ENCODE measurements at regions not wholly inside any gene's neighbourhood (a gene's known extent, or its start where the extent isn't known, plus 50 kb on each side); places are given as distances from the start of the nearest gene placed in this dataset.

DNA sequence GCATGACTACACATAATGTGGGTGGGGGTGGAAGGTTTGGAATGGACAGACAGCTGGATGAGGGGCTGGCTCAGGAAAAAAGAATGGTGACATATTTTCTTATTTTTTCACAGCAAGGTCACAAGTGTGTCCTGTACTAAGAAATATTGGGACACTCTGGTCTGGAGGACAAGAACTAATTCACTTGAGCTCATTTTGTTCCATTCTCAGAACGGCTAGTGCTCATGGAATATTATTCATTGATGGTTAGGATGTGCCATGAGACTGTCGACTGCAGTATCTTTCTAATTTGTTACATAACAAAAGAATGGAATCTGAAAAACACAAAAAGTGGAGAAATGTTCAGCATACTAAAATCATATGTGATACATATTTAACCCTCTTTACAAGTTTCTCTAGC, 149.5 kb downstream of the BMP4 start:
- DNase-seq = no peak

DNA sequence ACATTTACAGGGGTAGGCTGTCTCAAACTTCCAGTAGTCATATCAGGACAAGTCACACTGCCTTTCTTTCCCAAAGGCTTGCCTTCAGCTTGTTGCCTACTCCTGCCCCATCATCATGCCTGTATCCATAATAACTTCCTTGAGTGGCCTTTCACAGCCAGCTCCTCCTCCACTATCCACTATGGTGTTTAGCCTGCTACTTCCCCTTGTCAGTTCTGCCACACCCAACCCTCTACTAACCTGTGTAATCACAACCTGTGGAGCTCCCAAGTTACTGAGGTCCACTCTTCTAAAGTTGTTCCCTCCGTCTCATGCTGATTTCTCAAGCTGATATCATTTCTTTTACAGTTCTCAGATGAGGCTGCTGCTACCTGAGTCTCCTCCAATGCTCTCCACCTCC, 159.9 kb downstream of the BMP4 start:
- DNase-seq = no peak

DNA sequence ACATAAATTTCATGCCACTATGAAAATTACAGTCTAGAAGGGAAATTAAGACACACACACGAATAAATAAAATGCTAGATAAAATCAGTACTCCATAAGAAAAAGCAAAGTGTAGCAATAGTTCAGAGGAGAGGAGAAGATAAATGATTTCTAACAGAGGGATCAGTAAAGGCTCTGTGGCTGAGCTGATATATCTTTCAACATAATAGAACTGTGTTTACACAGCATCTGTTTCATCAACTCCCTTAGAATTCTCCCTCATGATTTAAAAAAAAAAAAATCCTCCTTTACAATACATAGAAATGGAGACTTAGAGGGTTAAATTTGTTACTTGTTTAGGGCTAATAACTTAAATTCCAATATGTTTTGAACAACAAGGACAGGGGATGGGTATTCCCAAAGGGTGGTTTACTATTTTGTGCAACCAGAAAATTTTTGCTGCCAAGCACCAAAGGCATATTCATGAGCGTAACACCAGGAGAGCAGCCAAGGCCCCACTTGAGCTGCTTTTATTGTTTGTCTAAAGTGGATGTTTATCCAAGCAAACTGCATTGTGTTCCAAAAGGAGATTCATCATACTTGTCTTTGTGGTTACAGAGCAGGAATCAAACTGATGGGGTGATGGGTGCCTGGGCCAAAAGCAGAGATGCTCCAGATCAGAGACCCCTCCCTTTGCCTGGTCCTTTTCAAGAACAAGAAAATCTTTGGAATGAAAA, 162.7 kb downstream of the BMP4 start:
- DNase-seq = peak; percentile 57

DNA sequence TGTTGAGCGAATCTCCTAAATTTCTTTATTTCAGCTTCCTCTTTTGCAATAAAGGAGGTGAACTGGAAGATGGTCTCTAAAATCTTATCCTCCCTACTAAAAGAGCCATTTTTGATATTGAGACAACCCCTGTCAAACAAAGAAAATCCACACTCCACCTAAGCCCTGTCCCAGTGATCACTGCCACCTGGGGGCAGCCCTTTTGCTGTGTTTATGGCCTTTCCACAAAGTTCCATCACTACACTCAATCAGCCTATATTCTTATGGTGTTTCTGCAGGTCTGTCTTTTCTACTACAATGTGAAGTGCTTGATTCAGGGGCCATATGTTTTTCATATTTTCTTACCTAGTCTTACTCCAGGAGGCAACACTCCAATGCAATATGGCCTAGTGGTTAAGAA, 163.7 kb downstream of the BMP4 start:
- no peak for DNase-seq

DNA sequence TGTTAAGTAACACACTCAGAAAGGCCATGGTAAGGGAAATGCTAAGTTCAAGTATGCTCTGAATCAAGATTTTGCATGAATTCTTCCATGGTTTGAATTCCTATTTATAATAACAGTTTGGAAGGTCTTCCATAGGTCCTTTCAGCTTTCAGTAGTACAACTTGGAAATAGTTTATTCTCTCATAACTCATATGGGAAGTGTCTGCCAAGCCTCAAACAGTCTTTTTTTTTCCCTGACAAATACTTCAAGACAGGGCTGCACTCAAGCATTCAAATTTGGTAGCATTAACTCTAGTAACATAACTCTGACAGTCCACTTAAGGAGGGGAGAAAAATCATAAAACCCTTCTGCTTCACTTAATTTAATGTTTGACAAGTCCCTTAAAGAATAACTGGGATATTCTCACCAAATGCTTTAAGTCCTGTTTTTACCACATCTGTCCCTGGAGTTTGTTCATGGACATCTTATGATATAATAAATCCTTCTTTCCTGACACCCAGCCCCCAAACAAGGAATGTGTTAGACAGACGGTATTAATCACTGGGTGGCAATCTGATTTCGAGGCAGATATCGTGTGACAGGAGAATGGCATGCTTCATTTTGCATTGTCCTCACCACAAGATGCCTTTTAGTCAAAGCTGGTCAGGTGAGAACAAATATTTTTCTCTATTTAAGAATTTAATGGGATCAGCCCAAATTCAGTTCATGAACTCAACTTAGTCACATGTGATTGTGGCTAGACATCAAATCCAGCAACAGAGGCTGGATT, 165.7 kb downstream of the BMP4 start:
- DNase-seq = no peak

DNA sequence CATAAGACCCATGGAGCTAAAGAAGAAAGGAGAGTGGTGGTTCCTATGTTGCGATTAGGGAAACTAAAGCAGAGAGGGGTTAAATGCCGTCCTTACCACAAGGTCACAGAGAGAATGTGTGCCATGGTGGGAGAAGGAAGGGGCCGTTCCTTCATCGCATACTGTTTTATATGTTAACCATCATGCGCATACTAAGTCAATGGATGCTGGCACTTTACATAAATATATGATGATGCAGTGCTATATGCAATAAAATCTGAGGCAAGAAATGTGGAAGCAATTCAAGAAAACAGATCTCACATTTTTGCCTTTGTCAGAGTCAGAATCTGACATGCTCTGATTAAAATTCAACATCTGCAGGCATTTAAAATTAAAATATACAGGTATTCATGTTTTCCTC, 168.1 kb downstream of the BMP4 start:
- no peak for DNase-seq

DNA sequence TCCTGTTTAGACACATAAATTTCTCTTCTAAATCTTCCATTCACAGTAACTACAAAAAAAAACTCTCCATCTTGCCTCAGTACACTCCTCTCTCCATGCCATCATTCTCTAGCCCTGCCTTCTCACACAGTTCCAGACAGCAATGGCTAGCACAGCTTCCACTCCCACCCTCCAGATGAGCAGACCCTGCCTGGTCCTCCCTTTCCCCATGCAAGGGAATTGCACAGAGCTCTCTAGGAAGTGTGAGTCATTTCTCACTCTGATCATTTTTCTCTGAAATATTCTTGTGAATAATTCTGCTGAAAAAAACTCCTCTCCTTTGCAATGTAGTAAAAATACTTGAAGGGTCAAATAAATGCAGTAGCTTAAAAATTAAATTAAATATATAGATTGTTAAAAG, 170.6 kb downstream of the BMP4 start:
- DNase-seq = no peak

DNA sequence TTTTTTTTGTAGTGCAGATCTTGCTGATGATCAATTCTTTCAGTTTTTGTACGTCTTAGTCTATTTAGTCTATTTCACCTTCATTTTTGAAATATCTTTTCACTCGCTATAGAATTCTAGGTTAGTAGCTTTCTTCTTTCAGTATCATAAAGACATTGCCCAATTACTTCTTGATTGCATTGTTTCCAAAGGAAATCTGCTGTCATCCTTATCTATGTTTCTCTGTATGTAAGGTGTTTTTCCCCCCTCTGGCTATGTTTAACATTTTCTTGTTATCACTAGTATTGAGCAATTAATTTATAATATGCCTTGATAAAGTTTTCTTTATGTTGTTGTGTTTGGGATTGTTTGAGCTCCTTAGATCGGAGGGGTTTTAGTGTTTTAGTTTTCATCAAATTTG, 171.9 kb downstream of the BMP4 start:
- DNase-seq = no peak

DNA sequence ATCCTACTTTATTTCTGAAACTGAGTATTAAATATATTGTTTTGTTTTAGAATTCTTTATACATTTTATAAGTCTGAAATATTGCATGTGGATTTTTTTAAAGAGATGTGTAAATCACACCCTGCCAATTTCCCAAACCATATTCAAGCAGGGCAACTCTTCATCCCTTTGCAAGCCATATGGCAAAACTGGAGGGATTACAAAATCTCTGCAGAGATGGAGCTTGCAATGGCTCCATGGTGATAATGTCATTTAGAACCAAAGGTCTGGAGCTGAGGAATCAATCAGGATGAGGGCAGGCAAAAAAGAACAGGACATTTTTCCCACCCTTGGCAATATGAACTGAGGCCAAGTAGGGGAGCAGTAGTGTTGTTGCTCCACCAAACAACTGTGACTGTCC, 173.4 kb downstream of the BMP4 start:
- DNase-seq = no peak

DNA sequence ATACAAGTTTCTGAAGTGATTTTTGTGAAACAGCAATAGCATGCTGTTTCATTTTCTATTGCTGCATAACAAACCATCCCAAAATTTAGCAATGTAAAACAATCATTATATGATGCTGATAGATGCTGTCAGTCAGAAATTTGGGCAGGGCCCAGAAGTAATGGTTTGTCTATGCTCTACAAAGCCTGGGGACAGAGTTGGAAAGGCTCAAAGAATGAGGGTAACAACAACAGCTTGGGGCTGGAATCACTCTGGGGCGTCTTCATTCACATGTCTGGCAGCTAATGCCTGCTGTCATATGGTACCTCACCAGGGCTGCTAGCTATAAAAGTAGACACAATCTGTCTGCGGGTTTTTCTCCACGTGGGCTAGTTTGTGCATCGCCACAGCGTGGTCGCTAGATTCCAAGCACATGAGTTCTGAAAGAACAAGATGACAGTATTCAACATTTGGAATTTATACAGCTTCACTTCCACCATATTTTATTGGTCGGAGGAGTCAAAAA, 176.5 kb downstream of the BMP4 start:
- DNase-seq = no peak

DNA sequence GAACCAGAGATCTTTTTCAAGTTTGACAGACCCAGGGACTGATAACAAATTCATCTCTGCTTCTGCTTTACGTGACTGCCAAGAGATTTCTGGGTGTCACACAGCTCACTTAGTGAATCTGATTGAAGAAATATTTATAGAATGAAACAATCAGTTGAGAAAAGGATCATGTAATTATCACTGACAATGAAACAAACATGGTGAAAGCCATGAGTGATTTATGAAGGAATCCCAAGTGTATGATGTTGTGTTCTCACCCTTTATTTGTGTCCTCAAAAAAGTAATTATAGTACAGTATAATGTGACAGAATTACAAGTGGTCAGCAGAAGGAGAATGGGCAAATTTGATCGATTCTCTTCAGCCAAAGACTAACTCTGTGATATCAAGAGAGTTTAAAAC, 177.3 kb downstream of the BMP4 start:
- DNase-seq = no peak

DNA sequence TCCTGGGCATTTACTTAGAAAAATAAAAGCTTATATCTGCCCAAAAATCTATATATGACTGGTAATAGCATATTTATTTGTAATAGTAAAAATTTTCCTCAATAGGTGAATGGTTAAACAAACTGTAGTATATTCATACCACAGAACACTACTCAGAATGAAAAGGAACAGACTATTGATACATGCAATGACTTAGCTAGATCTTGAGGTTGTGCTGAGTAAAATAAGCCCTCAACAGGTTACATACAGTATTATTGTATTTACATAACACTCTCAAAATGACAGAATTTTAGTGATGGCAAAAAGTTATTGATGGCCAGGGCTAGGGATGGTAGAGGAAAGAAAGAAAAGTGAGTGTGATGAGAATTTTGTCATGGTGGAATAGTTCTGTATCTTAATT, 178.4 kb downstream of the BMP4 start:
- no peak for DNase-seq

DNA sequence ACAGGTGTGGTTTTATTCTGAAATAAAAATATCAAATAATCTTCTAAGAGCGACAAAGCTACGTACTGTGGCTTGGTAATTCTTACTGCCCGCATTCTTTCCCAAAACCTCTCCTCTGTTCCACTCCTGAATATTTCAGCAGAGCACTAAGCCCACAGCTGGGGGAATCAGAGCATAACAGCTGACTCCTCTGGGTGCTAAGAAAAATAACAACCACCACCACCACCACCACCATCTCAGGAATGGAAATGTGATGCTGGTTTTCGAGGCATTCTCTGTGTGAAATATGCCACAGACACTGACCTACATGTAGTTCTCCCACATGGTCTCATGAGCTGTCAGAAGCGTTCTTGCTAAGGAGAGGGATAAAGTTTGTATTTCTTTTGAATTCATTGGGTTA, 183.7 kb downstream of the BMP4 start:
- DNase-seq = no peak

DNA sequence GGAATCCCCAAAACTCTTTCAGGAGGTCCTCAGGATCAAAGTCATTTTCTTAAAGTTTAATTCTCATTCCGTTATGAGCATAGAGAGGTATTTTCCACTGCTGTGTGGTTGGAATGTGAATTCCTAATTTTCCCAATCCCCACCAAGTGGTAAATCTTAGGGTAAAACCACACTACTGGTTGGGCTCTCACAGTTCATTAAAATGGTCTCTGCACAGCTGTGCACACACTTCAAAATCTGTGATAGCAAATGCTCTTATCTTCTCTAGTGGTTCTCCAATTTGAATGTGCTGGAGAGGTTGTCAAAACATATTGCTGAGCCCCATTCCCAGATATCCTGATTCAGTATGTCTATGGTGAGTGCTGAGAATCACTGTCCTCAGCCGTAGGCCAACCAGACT, 189.1 kb downstream of the BMP4 start:
- no peak for DNase-seq

DNA sequence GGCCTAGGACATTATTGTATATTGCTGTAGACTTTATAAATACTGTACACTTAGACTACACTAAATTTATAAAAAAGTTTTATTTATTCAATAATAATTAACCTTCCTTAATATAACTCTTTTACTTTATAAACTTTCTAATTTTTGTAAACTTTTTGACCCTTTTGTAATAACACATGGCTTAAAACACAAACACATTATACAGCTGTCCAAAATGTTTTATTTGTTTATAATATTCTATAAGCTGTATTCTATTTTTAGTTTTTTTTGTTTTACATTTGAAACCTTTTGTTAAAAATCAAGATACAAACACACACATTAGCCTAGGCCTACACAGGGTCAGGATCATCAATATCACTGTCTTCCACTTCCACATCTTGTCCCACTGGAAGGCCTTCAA, 190.0 kb downstream of the BMP4 start:
- no peak for DNase-seq

DNA sequence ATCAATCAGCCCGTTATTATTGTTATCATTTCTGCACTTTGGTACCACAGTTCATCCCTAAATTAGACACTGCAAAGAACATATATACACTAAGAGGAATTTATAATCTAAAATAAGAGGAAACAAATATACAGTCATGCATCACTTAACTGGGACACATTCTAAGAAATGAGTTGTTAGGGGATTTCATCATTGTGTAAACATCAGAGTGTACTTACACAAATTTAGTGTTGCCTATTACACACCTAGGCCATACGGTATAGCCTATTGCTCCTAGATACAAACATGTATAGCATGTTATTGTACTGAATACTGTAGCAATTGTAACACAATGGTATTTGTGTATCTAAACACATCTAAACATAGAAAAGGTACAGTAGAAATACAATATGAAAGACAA, 190.5 kb downstream of the BMP4 start:
- DNase-seq = no peak

DNA sequence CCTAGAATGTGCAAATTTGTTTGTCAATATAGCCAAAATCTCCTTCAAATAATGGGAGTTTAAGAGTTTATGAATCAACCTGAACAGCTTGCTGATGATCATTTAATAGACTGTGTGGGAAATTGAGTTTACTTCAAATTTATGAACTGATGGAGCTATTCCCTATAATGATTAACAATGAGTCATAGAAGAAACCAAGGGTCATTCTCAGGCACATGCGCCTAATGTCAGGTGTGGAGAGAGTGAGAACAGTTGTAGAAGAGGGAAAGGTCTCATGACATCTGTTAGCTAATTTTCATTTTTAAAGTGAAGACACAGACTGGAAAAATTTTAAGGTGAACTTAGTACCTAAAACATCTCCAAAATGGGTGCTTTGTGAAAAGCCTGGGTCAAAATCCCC, 191.8 kb downstream of the BMP4 start:
- no peak for DNase-seq

DNA sequence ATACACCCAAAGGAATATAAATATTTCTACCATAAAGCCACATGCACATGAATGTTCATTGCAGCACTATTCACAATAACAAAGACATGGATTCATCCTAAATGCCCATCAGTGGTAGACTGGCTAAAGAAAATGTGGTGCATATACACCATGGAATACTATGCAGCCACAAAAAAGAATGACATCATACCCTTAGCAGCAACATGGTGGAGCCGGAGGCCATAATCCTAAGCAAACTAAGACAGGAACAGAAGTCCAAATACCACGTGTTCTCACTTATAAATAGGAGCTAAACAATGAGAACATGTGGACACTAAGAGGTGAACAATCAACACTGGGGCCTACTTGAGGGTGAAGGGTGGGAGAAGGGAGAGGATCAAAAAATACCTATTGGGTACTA, 198.5 kb downstream of the BMP4 start:
- no peak for DNase-seq

DNA sequence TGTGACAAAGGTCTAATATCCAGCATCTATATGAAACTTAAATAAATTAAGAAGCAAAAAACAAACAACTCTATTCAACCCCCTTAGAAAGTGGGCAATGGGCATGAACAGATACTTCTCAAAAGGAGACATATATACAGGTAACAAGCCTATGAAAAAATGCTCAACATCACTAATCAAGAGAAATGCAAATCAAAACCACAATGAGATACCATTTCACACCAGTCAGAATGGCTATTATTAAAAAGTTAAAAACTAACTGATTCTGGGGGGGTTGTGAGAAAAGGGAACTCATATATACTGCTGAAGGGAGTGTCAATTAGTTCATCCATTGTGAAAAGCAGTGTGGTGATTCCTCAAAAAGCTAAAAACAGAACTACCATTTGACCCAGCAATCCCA, 198.9 kb downstream of the BMP4 start:
- DNase-seq = no peak

DNA sequence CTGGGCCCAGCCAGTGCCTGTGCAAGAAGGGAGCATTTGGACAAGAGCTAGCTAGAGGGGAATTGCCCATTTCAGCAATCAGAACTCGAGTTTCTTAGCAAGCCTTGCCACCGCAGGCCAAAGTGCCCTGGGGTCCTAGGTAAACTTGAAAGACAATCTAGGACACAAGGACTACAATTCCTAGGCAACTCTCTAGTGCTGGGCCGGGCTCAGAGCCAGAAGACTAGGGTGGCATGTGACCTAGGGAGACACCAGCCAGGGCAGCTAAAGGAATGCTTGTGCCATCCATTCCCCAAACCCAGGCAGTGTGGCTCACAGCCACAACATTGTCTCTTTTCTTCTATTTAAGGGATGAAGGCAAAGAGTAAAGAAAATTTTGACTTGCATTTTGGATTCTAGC, 205.0 kb downstream of the BMP4 start:
- DNase-seq = no peak

DNA sequence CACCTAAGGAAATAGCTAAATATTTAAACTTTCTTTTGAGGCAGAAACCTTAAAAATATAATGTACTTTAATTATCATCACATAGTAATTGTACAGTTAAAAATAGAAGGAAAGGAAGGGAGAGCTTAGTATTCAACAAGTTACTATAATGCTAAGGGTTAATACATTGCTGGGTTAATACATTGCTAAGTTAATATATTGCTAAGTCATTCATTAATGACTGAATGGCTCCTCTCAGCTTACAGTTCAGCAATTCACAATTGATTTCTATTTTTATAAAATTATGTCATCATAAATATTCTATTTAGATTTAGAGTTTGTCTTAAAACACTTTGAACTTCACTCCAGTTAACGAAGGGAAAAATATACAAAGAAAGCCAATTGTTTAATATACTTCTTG, 207.9 kb downstream of the BMP4 start:
- DNase-seq = no peak

DNA sequence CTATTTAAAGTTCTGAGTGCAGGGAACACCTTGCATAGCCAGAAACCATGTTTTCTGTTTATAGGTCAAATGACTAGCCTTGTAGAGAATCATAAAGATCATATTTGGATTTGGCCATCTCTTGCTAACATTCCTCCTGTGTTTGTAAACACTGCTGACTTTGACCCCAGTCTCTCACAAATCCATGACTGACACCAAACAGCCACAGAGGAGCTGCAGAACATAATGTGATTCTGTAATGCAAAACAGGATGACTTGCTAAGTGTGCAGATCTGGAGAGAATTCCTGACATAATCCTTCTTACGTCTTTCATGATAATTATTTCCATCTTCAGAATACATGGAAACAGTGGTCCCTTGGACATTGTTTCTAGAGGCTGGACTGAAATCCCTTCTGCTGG, 211.8 kb downstream of the BMP4 start:
- no peak for DNase-seq

DNA sequence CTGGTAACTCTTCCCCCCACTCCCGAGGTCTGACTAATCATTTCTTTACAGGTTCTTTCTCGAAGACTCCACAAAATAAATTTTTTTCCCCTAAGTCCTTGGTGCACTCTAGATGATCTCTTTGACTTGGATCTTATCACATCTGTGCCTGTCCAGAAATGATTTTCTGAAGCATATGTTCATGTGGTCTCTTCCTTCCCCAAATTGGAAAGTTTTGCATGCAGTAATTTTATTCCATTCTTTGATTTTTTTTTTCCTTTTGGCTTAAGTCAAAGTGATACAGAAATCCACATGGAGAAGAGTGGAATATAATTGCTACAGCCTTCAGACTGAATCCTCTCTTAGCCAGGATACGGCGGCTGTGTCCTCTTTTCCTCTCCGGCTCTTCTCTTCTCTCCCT, 213.3 kb downstream of the BMP4 start:
- no peak for DNase-seq

DNA sequence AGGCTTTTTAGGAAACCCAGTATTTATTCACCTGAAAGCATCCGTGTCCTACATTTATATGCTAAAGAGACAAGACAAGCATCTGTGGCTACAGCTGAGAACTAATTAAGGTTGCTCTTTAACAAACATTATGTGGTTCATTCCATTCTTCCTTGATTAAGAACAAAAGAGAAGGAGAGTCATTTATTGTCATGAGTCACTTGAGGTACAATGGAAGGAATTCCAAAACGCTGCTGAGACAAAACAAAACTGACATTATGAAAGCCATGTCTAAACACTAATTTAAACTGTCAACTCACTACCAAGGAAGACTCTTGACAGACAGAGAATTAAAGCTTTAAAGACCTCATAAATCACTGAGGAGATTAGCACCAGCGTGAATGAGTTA, 214.4 kb downstream of the BMP4 start:
- DNase-seq = no peak

Data from midbrain (tissue), 1 donor.